NCI-H526 (cell line): ENCODE measurements at regions not wholly inside any gene's neighbourhood (a gene's known extent, or its start where the extent isn't known, plus 50 kb on each side); places are given as distances from the start of the nearest gene placed in this dataset.
A peak's percentile ranks its signal among the peaks of the same experiment; 100 is the strongest.
"Not testable (repeated sequence)": the region's sequence is repeated elsewhere in the genome, so short reads cannot be mapped to it uniquely, and the experiment has no call there.

Experiments
- DNase-seq, 2 experiments: peaks; one replicate each; lab custom pipeline; 2025; lab: John Stamatoyannopoulos, UW

- DNase-seq: not testable (repeated sequence)
Observed at GRCh38 chr7:119266790-119267189, 1006.2 kb upstream of the KCND2 start.

GRCh38 chr7:119270045-119270464 is 1002.9 kb upstream of the KCND2 start:
- DNase-seq: peak; percentile 76 to 88

DNA sequence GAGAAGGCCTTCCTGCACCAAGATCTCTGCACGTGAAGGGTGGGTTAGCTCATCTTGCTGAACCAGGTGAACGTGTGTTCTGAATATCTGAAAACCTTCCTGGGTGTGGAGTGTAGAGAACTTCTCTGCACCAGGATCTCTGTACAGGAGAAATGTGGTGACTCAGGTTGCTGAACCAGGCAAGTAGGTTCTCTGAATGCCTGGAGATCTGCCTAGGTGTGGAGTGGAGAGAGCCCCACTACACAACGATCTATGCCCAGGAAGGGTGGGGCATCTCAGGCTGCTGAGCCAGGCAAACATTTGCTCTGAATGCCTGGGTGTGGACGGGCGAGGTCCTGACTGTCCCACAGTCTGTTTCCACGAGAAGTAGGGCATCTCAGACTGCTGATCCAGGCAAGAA is 1002.3 kb upstream of the KCND2 start:
- DNase-seq: no peak

- no peak for DNase-seq
Observed at GRCh38 chr7:119271147-119271779, 1001.7 kb upstream of the KCND2 start.

DNA sequence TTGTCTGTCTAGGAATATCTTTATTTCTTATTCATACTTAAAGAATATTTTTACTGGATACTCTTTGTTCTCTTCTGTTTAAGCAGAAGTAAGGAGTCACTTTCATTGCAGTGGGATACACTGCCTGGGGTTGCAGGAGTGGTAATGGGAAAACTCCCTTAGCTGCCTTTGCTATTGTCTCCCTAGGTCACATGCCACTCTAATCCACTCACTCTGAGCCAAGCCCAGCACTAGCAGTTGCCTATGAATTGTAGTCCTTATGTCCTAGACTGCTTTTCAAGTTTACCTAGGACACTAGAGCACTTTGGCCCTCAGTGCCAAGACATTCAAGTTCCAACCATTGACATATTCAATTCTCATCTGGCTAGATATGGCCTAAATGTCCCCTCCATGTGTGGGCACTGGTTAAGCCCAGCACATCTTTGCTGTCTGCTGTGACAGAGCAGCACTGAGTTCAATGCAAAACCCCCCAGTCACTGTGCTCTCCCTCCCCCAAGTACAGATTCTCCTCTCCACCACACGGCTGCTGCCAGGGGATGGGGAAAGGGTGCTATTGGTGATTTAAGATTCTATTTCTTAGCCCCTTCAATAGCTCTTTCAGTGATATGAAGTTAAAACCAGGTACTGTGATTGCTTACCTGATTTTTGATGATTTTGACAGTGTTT is 991.7 kb upstream of the KCND2 start:
- no peak for DNase-seq

- no peak for DNase-seq
Observed at GRCh38 chr7:119283353-119283752, 989.6 kb upstream of the KCND2 start.

DNA sequence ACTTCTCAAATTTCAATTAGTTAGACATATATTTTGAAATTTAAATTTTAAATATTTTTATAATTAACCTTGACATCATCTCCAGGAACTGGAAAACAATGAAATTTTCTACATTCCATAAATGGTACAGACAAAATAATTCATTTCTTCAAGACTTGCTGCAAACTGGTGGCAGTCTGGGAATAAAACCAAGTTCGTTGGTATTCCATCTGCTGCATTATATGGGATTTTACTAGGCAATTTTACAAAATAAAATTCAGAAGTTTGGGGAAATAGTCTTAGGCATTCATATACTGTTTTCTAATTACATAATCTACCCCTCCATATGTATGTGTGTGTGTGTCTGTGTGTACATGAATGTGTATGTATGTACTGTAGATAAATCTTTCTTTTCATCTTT is 984.6 kb upstream of the KCND2 start:
- DNase-seq: no peak

DNA sequence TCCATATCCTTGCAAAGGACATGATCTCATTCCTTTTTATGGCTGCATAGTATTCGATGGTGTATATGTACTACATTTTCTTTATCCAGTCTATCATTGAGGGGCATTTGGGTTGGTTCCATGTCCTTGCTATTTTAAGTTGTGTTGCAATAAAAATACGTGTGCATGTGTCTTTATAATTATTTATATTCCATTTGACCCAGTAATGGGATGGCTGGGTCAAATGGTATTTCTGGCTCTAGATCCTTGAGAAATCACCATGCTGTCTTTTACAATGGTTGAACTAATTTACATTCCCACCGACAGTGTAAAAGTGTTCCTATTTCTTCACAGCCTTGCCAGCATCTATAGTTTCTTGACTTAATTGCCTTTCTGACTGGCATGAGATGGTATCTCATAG is 972.6 kb upstream of the KCND2 start:
- DNase-seq: peak in 1 of 2 experiments; percentile 37

DNA sequence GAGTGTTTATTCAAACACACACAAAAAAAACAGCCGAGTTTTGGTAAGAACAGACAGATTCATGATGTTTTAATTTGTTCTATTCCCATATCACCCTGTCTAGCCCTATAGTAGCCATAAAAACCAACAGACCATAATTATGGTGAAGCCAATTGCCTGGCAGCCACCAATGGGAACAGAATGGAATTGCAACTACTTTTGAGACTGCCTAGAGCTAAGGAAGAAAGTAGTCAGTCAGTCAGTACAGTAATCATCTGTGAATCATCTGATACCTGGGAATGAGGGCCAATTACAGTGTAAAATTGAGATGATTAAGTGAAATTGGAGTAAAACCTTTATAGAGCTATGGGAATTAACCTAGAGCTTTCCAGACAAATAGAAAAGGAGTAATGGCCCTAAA is 952.7 kb upstream of the KCND2 start:
- DNase-seq: no peak

DNA sequence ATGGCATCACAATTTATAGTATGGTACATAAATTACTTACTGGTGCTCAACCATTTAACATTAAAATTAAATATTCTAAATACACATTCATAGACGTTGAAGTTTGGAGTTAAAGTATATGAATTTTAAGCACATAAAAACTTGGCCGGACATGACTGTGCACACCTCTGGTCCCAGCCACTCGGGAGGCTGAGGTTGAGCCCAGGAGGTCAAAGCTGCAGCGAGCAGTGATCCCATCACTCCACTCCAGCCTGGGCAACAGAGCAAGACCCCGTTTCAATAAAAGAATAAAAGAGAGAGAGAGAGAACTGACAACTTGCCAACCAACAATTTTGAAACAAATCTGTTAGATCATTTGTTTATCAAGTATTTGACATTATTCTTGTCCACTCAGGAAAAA is 943.3 kb upstream of the KCND2 start:
- no peak for DNase-seq

DNA sequence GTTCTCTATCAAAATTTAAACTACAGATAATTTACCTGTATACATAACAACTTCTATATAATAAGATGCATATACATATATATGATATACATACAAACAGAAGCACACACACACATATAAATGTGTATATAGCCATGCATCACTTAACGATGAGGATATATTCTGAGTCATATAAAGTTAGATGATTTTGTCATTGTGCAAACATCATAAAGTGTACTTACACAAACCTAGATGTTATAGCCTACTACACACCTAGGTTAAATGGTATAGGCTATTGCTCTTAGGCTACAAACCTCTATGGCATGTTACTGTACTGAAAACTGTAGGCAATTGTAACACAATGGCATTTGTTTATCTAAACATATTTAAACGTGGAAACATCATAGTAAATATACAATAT is 937.6 kb upstream of the KCND2 start:
- no peak for DNase-seq

DNA sequence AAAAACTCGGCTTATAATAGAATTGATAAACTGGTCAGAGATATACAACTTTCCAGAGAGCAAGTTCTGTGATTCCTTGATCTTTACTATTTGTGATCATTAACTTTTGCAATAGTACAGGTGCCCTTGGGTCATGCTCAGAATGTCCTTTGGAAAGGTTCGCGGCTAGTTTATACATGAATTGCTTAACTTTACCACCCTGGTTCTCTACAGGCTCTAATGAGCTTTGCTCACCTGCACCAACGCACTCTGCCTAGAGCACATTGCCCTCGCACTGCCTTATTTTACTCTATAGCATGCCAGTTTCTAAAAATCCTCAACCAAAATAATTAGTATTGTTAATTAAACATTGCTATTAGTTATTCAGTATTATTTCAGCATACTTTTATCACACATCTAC is 931.2 kb upstream of the KCND2 start:
- no peak for DNase-seq

DNA sequence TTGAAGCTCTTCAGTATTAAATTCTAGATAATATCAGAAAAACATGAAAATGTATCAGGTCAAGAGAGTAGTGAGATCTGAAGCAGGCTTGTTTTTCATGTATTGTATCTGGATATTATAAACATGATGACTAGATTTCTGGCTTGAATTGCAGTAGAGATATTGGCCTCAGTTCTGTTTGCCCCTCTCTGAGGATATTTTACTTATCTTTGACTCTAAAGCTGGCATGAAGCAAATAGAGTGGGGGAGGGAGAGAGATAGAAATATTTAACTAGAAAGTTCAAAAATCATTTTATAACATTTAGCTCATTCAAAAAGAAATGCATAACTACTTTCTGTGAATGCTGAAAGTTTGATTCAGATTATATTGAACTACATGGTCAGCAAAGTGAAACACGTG is 929.7 kb upstream of the KCND2 start:
- no peak for DNase-seq

DNA sequence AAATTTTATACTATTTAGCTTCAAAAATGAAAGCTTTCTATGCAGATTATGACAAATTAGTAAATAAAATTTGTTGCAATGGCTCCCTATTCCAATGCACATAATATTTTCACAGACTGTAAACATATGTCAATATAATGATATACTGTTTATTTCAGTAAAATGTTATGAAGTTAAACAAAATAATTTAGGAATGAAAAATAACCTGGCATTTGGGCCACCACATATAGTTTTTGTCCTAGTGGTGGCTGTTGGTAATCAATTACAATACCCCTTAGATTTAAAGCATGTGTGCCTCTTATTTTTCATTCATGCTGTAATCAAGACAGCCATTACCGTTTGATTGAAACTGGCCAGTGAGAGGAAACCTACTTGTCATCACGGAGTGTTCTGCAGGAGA is 928.5 kb upstream of the KCND2 start:
- DNase-seq: no peak

GRCh38 chr7:119348491-119348890 is 924.5 kb upstream of the KCND2 start:
- no peak for DNase-seq

DNA sequence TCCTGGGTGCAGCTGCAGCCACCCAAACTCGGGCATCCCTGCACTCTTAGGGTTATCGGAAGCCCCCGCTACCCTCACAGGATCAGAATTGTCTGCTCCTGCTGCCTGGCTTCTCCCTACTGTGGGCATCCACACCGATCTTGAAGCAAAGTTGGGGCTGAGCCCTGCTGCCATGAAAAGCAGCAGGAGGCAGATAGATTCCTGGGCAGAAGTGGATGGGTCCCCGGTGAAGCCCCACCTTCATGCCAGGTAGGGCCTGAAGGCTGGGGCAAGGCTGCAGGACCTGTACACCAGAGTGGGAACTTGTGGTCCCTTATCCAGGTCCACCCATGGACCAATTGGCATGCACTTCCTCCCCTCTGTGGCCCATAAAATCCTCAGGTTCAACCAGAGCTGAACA is 922.6 kb upstream of the KCND2 start:
- no peak for DNase-seq

GRCh38 chr7:119351320-119351719 is 921.7 kb upstream of the KCND2 start:
- DNase-seq: no peak

DNA sequence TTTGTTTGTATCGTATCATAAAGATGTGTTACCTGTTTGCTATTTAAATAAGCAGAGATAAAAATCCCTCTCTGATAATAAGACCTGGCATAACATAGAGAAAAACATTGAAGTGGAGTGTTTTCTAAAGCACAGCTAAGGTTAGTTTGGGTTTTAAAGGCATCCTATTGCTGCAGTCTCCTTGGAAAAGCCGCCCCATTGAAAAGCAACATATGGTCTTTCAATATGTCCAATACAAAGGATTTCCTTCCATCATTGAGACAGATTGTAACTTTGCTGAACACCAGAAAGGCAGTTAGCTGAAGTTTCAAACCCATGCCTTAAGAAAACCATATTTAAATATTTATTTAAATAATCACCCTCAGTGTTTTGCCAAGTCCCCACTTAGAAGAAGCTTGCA is 898.5 kb upstream of the KCND2 start:
- no peak for DNase-seq

- DNase-seq: no peak
Observed at GRCh38 chr7:119377861-119378260, 895.1 kb upstream of the KCND2 start.

DNA sequence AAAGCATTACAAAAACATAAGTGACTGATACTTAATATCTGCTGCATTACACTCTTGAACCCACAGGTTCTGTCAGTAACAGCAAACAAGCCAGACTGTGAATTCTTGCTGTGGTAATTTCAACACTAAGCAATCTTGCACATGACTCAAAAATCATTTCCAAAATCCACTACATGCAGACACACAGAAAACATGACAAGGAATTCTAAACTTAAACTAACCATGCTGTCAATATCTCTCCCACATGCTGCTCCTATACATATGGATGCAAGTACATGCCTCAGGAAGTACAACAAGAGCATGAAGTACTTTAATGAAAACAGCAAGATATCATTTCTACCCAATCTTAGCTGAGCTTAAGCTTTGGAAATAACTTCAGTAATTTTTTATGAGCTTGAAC is 890.2 kb upstream of the KCND2 start:
- DNase-seq: no peak

DNA sequence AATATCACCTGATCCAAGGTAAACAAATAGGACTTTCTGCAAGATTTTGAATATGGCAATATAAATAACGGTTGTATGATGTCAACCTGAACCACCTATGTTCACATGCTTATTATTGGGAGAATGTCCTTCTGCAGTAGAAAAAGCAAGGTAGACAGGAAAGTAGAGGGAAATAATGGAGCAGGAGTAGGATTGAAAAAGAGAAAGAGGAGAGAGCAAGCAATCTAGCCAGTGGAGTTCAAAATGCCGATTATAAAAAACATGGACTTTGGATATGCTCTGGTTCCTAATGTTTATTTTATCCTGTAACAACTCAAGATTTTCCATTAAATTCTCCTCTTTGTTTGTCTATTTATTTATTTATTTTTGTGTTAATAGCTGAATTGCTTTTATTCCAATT is 878.0 kb upstream of the KCND2 start:
- DNase-seq: no peak

DNA sequence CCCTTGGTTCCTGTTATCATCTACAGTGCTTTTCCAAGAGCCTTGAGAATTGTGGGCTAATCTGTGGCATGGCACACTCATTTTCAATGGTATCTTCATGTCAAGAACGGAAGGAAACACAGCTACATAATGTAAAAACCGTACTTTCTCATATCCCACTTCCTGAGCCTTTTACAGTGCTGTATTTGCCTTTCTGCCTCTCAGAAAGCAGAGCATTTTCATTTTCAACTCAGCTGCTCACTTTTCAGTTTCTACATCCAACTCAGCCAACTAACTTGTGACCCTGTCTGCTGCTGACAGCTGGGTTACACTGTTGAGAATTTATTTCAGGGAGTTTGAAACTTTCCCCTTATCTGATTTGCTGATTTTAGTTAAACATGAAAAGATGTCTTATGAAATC is 875.8 kb upstream of the KCND2 start:
- DNase-seq: no peak

GRCh38 chr7:119408596-119408995 is 864.4 kb upstream of the KCND2 start:
- no peak for DNase-seq

DNA sequence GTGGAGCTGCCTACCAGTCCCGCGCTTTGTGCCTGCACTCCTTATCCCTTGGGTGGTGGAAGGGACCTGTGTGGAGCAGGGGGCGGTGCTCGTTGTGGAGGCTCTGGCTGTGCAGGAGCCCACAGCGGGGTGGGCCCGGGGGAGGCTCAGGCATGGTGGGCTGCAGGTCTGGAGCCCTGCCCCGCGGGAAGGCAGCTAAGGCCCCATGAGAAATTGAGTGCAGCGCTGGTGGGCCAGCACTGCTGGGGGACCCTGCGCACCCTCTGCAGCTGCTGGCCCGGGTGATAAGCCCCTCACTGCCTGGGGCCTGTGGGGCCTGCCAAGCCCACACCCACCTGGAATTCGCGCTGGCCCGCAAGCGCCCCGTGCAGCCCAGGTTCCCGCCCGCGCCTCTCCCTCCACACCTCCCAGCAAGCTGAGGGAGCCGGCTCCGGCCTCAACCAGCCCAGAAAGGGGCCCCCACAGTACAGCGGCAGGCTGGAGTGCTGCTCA is 859.6 kb upstream of the KCND2 start:
- DNase-seq: no peak
